Smooth muscle cell (in vitro differentiated cells): ENCODE measurements at regions not wholly inside any gene's neighbourhood (a gene's known extent, or its start where the extent isn't known, plus 50 kb on each side); places are given as distances from the start of the nearest gene placed in this dataset.

ENCODE experiments used
- DNase-seq: peaks from one replicate; lab custom pipeline; 2025; ENCODE audit not compliant: unreplicated experiment; lab: John Stamatoyannopoulos, UW
- H2AFZ ChIP-seq: fragments of 200-600 bp; sonication (generic); 2 replicates; pipeline ENCODE4 v1.6.0; 2016; ENCODE audit warnings: antibody characterized with exemption, low read depth, mild to moderate bottlenecking
- H3F3A ChIP-seq: fragments of 200-600 bp; sonication (generic); 2 replicates; pipeline ENCODE4 v1.6.0; 2017; ENCODE audit warnings: antibody characterized with exemption, low read depth
- H3K27ac ChIP-seq: fragments of 200-600 bp; sonication (generic); 2 replicates; pipeline ENCODE4 v1.5.1; 2016; ENCODE audit warnings: low read depth, mild to moderate bottlenecking
- H3K27me3 ChIP-seq: fragments of 200-600 bp; sonication (generic); 2 replicates; pipeline ENCODE4 v1.6.1; 2016; ENCODE audit warnings: low read depth, mild to moderate bottlenecking
- H3K36me3 ChIP-seq: fragments of 200-600 bp; sonication (generic); 2 replicates; pipeline ENCODE4 v1.5.1; 2016; ENCODE audit warnings: low read depth
- H3K4me1 ChIP-seq: fragments of 200-600 bp; sonication (generic); 2 replicates; pipeline ENCODE4 v1.5.1; 2016; ENCODE audit warnings: low read depth
- H3K4me2 ChIP-seq: fragments of 200-600 bp; sonication (generic); 2 replicates; pipeline ENCODE4 v1.6.0; 2016; ENCODE audit warnings: mild to moderate bottlenecking
- H3K4me3 ChIP-seq: fragments of 200-600 bp; sonication (generic); 2 replicates; pipeline ENCODE4 v1.5.1; 2016; ENCODE audit warnings: mild to moderate bottlenecking
- H3K79me2 ChIP-seq: fragments of 200-600 bp; sonication (generic); 2 replicates; pipeline ENCODE4 v1.6.0; 2016; ENCODE audit warnings: low read depth, mild to moderate bottlenecking
- H3K9ac ChIP-seq: fragments of 200-600 bp; sonication (generic); 2 replicates; pipeline ENCODE4 v1.6.0; 2016; ENCODE audit warnings: low read depth
- H3K9me3 ChIP-seq: fragments of 200-600 bp; sonication (generic); replicated peaks from 2 replicates; pipeline ENCODE4 v1.5.1; 2016; ENCODE audit warnings: low read depth
- H4K20me1 ChIP-seq: fragments of 200-600 bp; sonication (generic); 2 replicates; pipeline ENCODE4 v1.6.0; 2016; ENCODE audit warnings: low read depth
- CTCF ChIP-seq: fragments of 200-600 bp; sonication (generic); IDR thresholded peaks from 2 replicates; pipeline ENCODE4 v1.5.1; 2017; ENCODE audit warnings: borderline replicate concordance, mild to moderate bottlenecking, antibody characterized with exemption; ENCODE audit not compliant: insufficient read depth, poor library complexity, severe bottlenecking
- WGBS: methylation state at CpG from one replicate; pipeline ENCODE4 v1.1.7; 2016; ENCODE audit warnings: low lambda C conversion rate; 5-methylcytosine and 5-hydroxymethylcytosine counted together

GRCh38 chr11:98564881-98565280 lies 455.9 kb upstream of the CNTN5 start:
- no peaks in the 10 kb centered on the region for H3K79me2 ChIP-seq
- H4K20me1 ChIP-seq: no peaks in the 10 kb centered on the region
- H3K27me3 ChIP-seq: no peaks in the 10 kb centered on the region
- no peak overlapping the region for H3K27ac ChIP-seq
- no peak for DNase-seq
- H3K4me2 ChIP-seq: no peak overlapping the region
- no peaks in the 10 kb centered on the region for H3K36me3 ChIP-seq
- no peaks in the 10 kb centered on the region for H3K9me3 ChIP-seq
- H3F3A ChIP-seq: no peaks in the 10 kb centered on the region
- H2AFZ ChIP-seq: no peak overlapping the region
- no peaks in the 10 kb centered on the region for H3K4me1 ChIP-seq
- 96% methylated on average over 4 of the region's 4 CpGs for WGBS
- no peak for TF ChIP-seq CTCF
- no peak overlapping the region for H3K9ac ChIP-seq
- no peak overlapping the region for H3K4me3 ChIP-seq

GRCh38 chr11:98565311-98565710 lies 455.4 kb upstream of the CNTN5 start:
- no peak for DNase-seq
- 75% methylated on average over 5 of the region's 5 CpGs for WGBS
- Histone ChIP-seq H3F3A (no peaks in the 10 kb centered on the region), H4K20me1 (no peaks in the 10 kb centered on the region), H3K9me3 (no peaks in the 10 kb centered on the region), H3K27me3 (no peaks in the 10 kb centered on the region), H3K9ac (no peak overlapping the region), H3K4me2 (no peak overlapping the region), H3K36me3 (no peaks in the 10 kb centered on the region), H3K79me2 (no peaks in the 10 kb centered on the region), H3K4me3 (no peak overlapping the region), H3K4me1 (no peaks in the 10 kb centered on the region), H2AFZ (no peak overlapping the region), H3K27ac (no peak overlapping the region)
- TF ChIP-seq CTCF: no peak

- TF ChIP-seq CTCF: no peak
- Histone ChIP-seq H2AFZ (no peak overlapping the region), H3K4me2 (no peak overlapping the region), H4K20me1 (no peaks in the 10 kb centered on the region), H3K27me3 (no peaks in the 10 kb centered on the region), H3K4me1 (no peaks in the 10 kb centered on the region), H3K9ac (no peak overlapping the region), H3F3A (no peaks in the 10 kb centered on the region), H3K36me3 (no peaks in the 10 kb centered on the region), H3K4me3 (no peak overlapping the region), H3K9me3 (no peaks in the 10 kb centered on the region), H3K27ac (no peak overlapping the region), H3K79me2 (no peaks in the 10 kb centered on the region)
- WGBS: 97% methylated on average over 25 of the region's 25 CpGs
- no peak for DNase-seq
These were observed 453.8 kb upstream of the CNTN5 start for GRCh38 chr11:98566978-98567377.

- no peaks in the 10 kb centered on the region for H3K36me3 ChIP-seq
- 29% methylated on average over 2 of the region's 2 CpGs for WGBS
- no peaks in the 10 kb centered on the region for H3F3A ChIP-seq
- no peaks in the 10 kb centered on the region for H3K27me3 ChIP-seq
- H3K4me3 ChIP-seq: no peak overlapping the region
- H3K4me2 ChIP-seq: no peak overlapping the region
- no peaks in the 10 kb centered on the region for H3K79me2 ChIP-seq
- DNase-seq: no peak
- no peak overlapping the region for H3K9ac ChIP-seq
- H3K4me1 ChIP-seq: no peaks in the 10 kb centered on the region
- no peaks in the 10 kb centered on the region for H3K9me3 ChIP-seq
- H4K20me1 ChIP-seq: no peaks in the 10 kb centered on the region
- no peak for TF ChIP-seq CTCF
- H2AFZ ChIP-seq: no peak overlapping the region
- no peak overlapping the region for H3K27ac ChIP-seq
These were observed 452.7 kb upstream of the CNTN5 start for GRCh38 chr11:98568013-98568412.
